Small intestine (tissue), 7 donors: ENCODE measurements at regions not wholly inside any gene's neighbourhood (a gene's known extent, or its start where the extent isn't known, plus 50 kb on each side); places are given as distances from the start of the nearest gene placed in this dataset.

Experiments used
- DNase-seq, 2 donors: peaks; one replicate each; pipeline versions ENCODE4 v3.0.0 to v3.0.0-alpha.2; 2013
- FAIRE-seq: peaks from 2 replicates; lab custom pipeline; 2012; peaks lifted over from hg19 to GRCh38; lab: Jason Lieb, UNC
- H3K27ac ChIP-seq, 3 donors: one replicate each; pipeline ENCODE4 v1.5.1; 2013; ENCODE audit warnings: low read length in 2 of 3, mild to moderate bottlenecking in 2 of 3, control low read depth in 1 of 3, inconsistent platforms in 1 of 3, low read depth in 1 of 3, moderate library complexity in 1 of 3
- H3K27me3 ChIP-seq, 3 donors: one replicate each; pipeline ENCODE4 v1.6.1; 2013; ENCODE audit warnings: low read length in 3 of 3, inconsistent platforms in 1 of 3; ENCODE audit not compliant: control insufficient read depth in 3 of 3, insufficient read depth in 3 of 3
- H3K36me3 ChIP-seq, 3 donors: one replicate each; pipeline ENCODE4 v1.6.1; 2013; ENCODE audit warnings: low read length in 3 of 3, inconsistent platforms in 1 of 3, low read depth in 1 of 3, mild to moderate bottlenecking in 1 of 3, moderate library complexity in 1 of 3; ENCODE audit not compliant: control insufficient read depth in 3 of 3, insufficient read depth in 2 of 3
- H3K4me1 ChIP-seq, 3 donors: one replicate each; pipeline ENCODE4 v1.6.1; 2013; ENCODE audit warnings: low read length in 2 of 3, inconsistent platforms in 1 of 3, low read depth in 1 of 3, mild to moderate bottlenecking in 1 of 3, moderate library complexity in 1 of 3; ENCODE audit not compliant: control insufficient read depth in 3 of 3, insufficient read depth in 2 of 3
- H3K4me3 ChIP-seq, 3 donors: one replicate each; pipeline ENCODE4 v1.5.1; 2013; ENCODE audit warnings: low read length in 3 of 3, control low read depth in 1 of 3, inconsistent platforms in 1 of 3, low read depth in 1 of 3, mild to moderate bottlenecking in 1 of 3, moderate library complexity in 1 of 3
- H3K9me3 ChIP-seq, 2 donors: one replicate each; pipeline ENCODE4 v1.6.1; 2013; ENCODE audit warnings: low read depth in 1 of 2, low read length in 1 of 2; ENCODE audit not compliant: control insufficient read depth in 2 of 2, insufficient read depth in 1 of 2
- WGBS, 3 donors: extraction: QIAGEN DNeasy Blood & Tissue Kit; methylation state at CpG; one replicate each; pipeline ENCODE4 v1.1.7; 2013; 5-methylcytosine and 5-hydroxymethylcytosine counted together
- donor health status: healthy with polysubstance abuse.
- donor health status: control.
- donor health status: control.
- donor health status: Bipolar disorder and iron deficiency.
- donor health status: healthy.

GRCh38 chr1:238898856-238899255 is 487.5 kb upstream of the CHRM3 start:
- Histone ChIP-seq H3K4me1 (no peaks in the 10 kb centered on the region), H3K27me3 (peaks cover 0 to 4% (median 0%) of the 10 kb centered on the region in 3 donors), H3K4me3 (no peak overlapping the region), H3K36me3 (no peaks in the 10 kb centered on the region), H3K9me3 (no peaks in the 10 kb centered on the region), H3K27ac (no peak overlapping the region)
- DNase-seq (no peak), FAIRE-seq (no peak)

- Histone ChIP-seq H3K27ac (no peak overlapping the region), H3K9me3 (no peaks in the 10 kb centered on the region), H3K4me3 (no peak overlapping the region), H3K27me3 (peaks cover 0 to 4% (median 0%) of the 10 kb centered on the region in 3 donors), H3K36me3 (no peaks in the 10 kb centered on the region), H3K4me1 (no peaks in the 10 kb centered on the region)
- FAIRE-seq (no peak), DNase-seq (no peak)
- WGBS, 3 donors, result 19 to 49% (median 24%) methylated on average over 2 of the region's 2 CpGs
Measured at GRCh38 chr1:238895911-238896310, 490.5 kb upstream of the CHRM3 start.

- no peak overlapping the region for H3K27ac ChIP-seq
- no peaks in the 10 kb centered on the region for H3K4me1 ChIP-seq
- WGBS, 3 donors, result 60 to 77% (median 64%) methylated on average over 4 of the region's 4 CpGs
- FAIRE-seq (no peak), DNase-seq (no peak)
- no peaks in the 10 kb centered on the region for H3K36me3 ChIP-seq
- H3K9me3 ChIP-seq, result no peaks in the 10 kb centered on the region
- H3K4me3 ChIP-seq, result no peak overlapping the region
- peaks cover 0 to 4% (median 0%) of the 10 kb centered on the region in 3 donors for H3K27me3 ChIP-seq
Measured at GRCh38 chr1:238892612-238893011, 493.8 kb upstream of the CHRM3 start.

DNA sequence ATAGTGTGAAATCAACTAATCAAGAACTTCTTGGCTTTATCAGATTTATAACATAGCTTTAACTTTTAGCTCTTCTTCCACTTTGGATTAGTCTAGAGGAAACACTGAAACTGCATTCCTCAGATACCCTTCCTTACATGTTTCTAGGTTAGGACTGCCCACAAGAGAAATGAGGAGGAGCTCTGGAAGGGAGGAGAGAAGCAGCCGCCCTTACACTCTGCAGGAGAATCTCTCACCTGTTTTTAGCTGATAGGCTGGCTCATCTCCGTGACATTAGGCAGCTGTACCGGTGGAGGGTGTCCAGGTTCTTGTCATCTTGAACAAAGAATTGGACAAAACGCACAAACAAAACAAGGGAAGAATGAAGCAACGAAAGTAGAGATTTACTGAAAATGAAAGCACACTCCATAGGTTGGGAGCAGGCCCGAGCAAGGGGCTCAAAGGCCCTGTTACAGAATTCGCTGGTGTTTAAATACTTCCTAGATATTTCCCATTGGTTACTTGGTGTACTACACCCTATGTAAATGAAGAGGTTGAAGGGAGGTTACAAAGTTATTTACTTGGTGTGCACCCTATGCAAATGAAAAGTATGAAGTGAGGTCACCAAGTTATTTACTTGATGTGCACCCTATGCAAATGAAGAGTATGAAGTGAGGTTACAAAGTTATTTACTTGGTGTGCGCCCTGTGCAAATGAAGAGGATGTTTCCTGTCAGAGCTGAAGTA is 524.9 kb upstream of the CHRM3 start:
- FAIRE-seq (no peak), DNase-seq (no peak)
- no peaks in the 10 kb centered on the region for H3K9me3 ChIP-seq
- H3K27ac ChIP-seq, result no peak overlapping the region
- H3K27me3 ChIP-seq, result no peaks in the 10 kb centered on the region
- 68 to 81% (median 73%) methylated on average over 8 of the region's 8 CpGs for WGBS, 3 donors
- no peaks in the 10 kb centered on the region for H3K36me3 ChIP-seq
- H3K4me3 ChIP-seq, result no peak overlapping the region
- H3K4me1 ChIP-seq, result no peaks in the 10 kb centered on the region

DNA sequence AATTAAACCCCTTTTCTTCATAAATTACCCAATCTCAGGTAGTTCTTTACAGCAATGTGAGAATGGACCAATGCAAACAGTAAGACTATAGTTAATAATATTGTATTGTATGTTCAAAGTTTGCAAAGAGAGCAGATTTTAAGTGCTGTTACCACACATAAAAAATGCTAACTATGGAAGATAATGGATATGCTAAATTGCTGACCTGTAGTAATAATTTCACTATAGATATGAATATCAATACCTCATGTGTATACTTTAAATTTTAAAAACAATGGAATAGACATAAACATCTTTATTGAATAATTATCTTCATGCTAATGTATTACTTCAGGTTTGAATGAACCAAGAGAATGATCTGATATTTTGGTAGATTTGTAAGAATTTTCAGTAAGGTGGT is 552.4 kb upstream of the CHRM3 start:
- H3K27ac ChIP-seq, result no peak overlapping the region
- FAIRE-seq, result no peak
- H3K4me3 ChIP-seq, result no peak overlapping the region
- peaks cover 0 to 21% of the 10 kb centered on the region in 2 donors for H3K9me3 ChIP-seq
- no peak for DNase-seq
- H3K4me1 ChIP-seq, result no peaks in the 10 kb centered on the region
- H3K27me3 ChIP-seq, result no peaks in the 10 kb centered on the region
- no peaks in the 10 kb centered on the region for H3K36me3 ChIP-seq

DNA sequence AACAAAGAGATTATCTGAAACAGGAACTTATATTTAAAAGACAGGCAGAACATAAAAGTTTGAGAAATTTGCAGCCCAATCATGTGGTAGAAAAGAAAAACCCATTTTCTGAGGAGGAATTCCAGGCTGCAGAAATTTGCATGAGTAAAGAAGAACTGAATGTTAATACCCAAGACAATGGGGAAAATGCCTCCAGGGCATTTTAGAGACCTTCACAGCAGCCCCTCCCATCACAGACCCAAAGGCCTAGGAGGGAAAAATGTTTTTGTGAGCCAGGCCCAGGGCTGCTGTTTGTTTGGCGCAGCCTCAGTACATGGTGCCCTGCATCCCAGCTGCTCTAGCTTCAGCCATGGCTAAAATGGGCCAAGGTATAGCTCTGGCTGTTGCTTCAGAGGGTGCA is 554.3 kb upstream of the CHRM3 start:
- Histone ChIP-seq H3K4me1 (no peaks in the 10 kb centered on the region), H3K9me3 (peaks cover 1 to 23% of the 10 kb centered on the region in 2 donors), H3K27ac (no peak overlapping the region), H3K36me3 (no peaks in the 10 kb centered on the region), H3K4me3 (no peak overlapping the region), H3K27me3 (no peaks in the 10 kb centered on the region)
- FAIRE-seq (no peak), DNase-seq (no peak)
- 85 to 96% (median 86%) methylated on average over 1 of the region's 1 CpG for WGBS, 3 donors

DNA sequence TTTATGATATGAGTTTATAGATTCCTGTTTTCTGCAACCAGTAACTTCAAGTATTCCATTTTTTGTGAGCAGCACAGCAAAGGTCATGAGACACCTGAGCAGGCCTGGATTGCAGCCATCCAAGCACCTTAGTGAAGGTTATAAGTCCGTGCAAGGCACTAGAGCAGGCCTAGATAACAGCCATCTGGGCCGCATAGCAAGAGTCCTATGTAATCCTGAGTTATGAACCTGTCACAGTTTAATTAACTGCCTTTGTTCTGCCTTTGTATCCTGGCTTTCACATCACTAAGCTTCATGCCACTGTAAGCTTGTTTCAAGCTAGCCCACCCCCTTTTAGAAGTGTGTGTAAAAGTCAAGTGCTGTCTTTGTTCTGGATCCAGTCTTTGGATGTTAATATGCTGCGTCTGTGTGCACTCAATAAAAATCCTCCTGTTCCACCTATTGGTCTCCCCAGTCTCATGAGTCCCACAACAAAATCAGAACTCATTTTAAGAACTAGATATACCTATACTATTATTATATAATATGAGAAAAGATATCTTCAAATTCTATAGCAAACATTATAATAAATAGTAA is 556.2 kb upstream of the CHRM3 start:
- FAIRE-seq, result no peak
- 64 to 74% (median 71%) methylated on average over 3 of the region's 3 CpGs for WGBS, 3 donors
- no peak for DNase-seq
- no peak overlapping the region for H3K27ac ChIP-seq
- H3K36me3 ChIP-seq, result no peaks in the 10 kb centered on the region
- peaks cover 1 to 23% of the 10 kb centered on the region in 2 donors for H3K9me3 ChIP-seq
- H3K4me3 ChIP-seq, result no peak overlapping the region
- no peaks in the 10 kb centered on the region for H3K4me1 ChIP-seq
- no peaks in the 10 kb centered on the region for H3K27me3 ChIP-seq

- Histone ChIP-seq H3K27ac (no peak overlapping the region), H3K36me3 (no peaks in the 10 kb centered on the region), H3K27me3 (no peaks in the 10 kb centered on the region), H3K4me3 (no peak overlapping the region), H3K4me1 (no peaks in the 10 kb centered on the region), H3K9me3 (peaks cover 1 to 16% of the 10 kb centered on the region in 2 donors)
- no peak for FAIRE-seq
- DNase-seq, result no peak
Measured at GRCh38 chr1:238826891-238827290, 559.5 kb upstream of the CHRM3 start.

DNA sequence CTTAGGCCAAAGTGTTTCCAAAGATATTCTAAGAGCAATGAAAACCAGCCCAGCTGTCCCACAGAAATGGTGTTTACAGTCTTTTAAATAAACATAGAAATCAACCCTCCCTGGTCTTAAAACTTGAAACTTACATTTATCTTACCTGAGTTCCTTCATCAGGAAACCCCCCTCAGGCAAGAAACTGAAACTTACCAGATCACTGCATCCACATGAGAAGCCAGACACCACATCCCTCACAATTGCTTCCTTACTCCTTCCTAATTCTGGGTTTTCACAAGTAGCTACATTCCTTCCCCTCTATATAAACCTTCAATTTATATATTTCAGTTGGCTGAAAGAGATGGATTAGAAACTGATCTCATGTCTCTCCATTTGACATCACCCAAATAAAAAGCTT is 563.0 kb upstream of the CHRM3 start:
- Histone ChIP-seq H3K27ac (no peak overlapping the region), H3K36me3 (no peaks in the 10 kb centered on the region), H3K4me3 (no peak overlapping the region), H3K4me1 (no peaks in the 10 kb centered on the region), H3K9me3 (peaks cover 1 to 2% of the 10 kb centered on the region in 2 donors), H3K27me3 (no peaks in the 10 kb centered on the region)
- no peak for DNase-seq
- no peak for FAIRE-seq
